Activated CD8-positive, alpha-beta T cell treated with anti-CD3 and anti-CD28 coated beads for 36 hours (primary cell): ENCODE measurements at regions not wholly inside any gene's neighbourhood (a gene's known extent, or its start where the extent isn't known, plus 50 kb on each side); places are given as distances from the start of the nearest gene placed in this dataset.
A peak's percentile ranks its signal among the peaks of the same experiment; 100 is the strongest.

Source experiments
- ATAC-seq: fragments of 200-7000 bp; cut with Tn5 transposase; one replicate; pipeline ENCODE4 v1.10.0; 2021; ENCODE audit warnings: mild to moderate bottlenecking, moderate library complexity
- CTCF ChIA-PET: fragments of 350-600 bp; sonication (Branson Sonifier 250); formaldehyde crosslinking; loops from one replicate; lab custom pipeline; 2021; ENCODE audit warnings: antibody characterized with exemption; lab: Charles Lee
- POLR2A ChIA-PET: fragments of 350-600 bp; sonication (Branson Sonifier 250); formaldehyde crosslinking; loops from one replicate; lab custom pipeline; 2021; ENCODE audit warnings: antibody characterized with exemption; lab: Charles Lee
- DNase-seq: peaks from one replicate; pipeline ENCODE4 v3.0.0-alpha.2; 2020
- H3K27ac Mint-ChIP-seq: one replicate; pipeline ENCODE4 v1.8.0; 2021; ENCODE audit warnings: mild to moderate bottlenecking, mixed read lengths
- H3K27me3 Mint-ChIP-seq: one replicate; pipeline ENCODE4 v1.8.0; 2021; ENCODE audit warnings: mixed read lengths
- H3K36me3 Mint-ChIP-seq: one replicate; pipeline ENCODE4 v1.8.0; 2021; ENCODE audit warnings: low read depth, mixed read lengths
- H3K4me1 Mint-ChIP-seq: one replicate; pipeline ENCODE4 v1.8.0; 2021; ENCODE audit warnings: low read depth, mixed read lengths
- H3K4me3 Mint-ChIP-seq: one replicate; pipeline ENCODE4 v1.8.0; 2021; ENCODE audit warnings: mild to moderate bottlenecking, moderate library complexity, mixed read lengths
- H3K9me3 Mint-ChIP-seq: one replicate; pipeline ENCODE4 v1.8.0; 2021; ENCODE audit warnings: mixed read lengths
- CTCF ChIP-seq: fragments of 200-600 bp; IDR thresholded peaks from one replicate; pipeline ENCODE4 v1.8.0; 2022; ENCODE audit warnings: antibody characterized with exemption, mild to moderate bottlenecking
- intact Hi-C: fragments of 100-400 bp; cut with micrococcal nuclease; formaldehyde crosslinking; loops from one replicate; pipeline ENCODE4 v1.10.0; 2022

- ATAC-seq (peak; percentile 97), DNase-seq (peak; percentile 83)
- Mint-ChIP-seq H3K4me1 (peaks cover 18% of the 10 kb centered on the region), H3K9me3 (no peaks in the 10 kb centered on the region), H3K4me3 (no peak overlapping the region), H3K27ac (no peak overlapping the region), H3K36me3 (no peaks in the 10 kb centered on the region), H3K27me3 (no peaks in the 10 kb centered on the region)
- POLR2A ChIA-PET: no interaction called here
- TF ChIP-seq CTCF: no peak
- CTCF ChIA-PET: interaction anchor here (0.7 to 2.2 kb wide), 3 partner anchors 10 to 79 kb away, joined by 3 to 15 read pairs (median 4); no protein-coding TSS in a partner anchor
- intact Hi-C loops: no loop called here
These were observed 117.0 kb downstream of the ERMARD start for GRCh38 chr6:169868458-169868857.

GRCh38 chr6:169867751-169868191, 116.3 kb downstream of the ERMARD start:
- DNase-seq (no peak), ATAC-seq (peak; percentile 6)
- Mint-ChIP-seq H3K27me3 (no peaks in the 10 kb centered on the region), H3K27ac (no peak overlapping the region), H3K4me1 (peaks cover 19% of the 10 kb centered on the region), H3K4me3 (no peak overlapping the region), H3K36me3 (no peaks in the 10 kb centered on the region), H3K9me3 (no peaks in the 10 kb centered on the region)
- CTCF ChIA-PET: interaction anchor here (1.0 to 2.2 kb wide), 3 partner anchors 11 to 64 kb away, joined by 3 to 15 read pairs (median 4); no protein-coding TSS in a partner anchor
- TF ChIP-seq CTCF: no peak
- intact Hi-C loops: no loop called here
- POLR2A ChIA-PET: no interaction called here

GRCh38 chr6:169866668-169867521, 115.5 kb downstream of the ERMARD start:
- Mint-ChIP-seq H3K27me3 (no peaks in the 10 kb centered on the region), H3K4me3 (no peak overlapping the region), H3K4me1 (peaks cover 27% of the 10 kb centered on the region), H3K36me3 (no peaks in the 10 kb centered on the region), H3K27ac (no peak overlapping the region), H3K9me3 (no peaks in the 10 kb centered on the region)
- no peak for TF ChIP-seq CTCF
- ATAC-seq: no peak
- intact Hi-C loops: no loop called here
- CTCF ChIA-PET: interaction anchor here (1.6 to 2.2 kb wide), 2 partner anchors 35 to 65 kb away, joined by 3 to 15 read pairs; no protein-coding TSS in a partner anchor
- POLR2A ChIA-PET: interaction anchor here (1.0 kb wide), 1 partner anchor 9 kb away, joined by 3 read pairs; no protein-coding TSS in a partner anchor
- DNase-seq: no peak

GRCh38 chr6:169866140-169866534, 114.7 kb downstream of the ERMARD start:
- POLR2A ChIA-PET: no interaction called here
- CTCF ChIA-PET: interaction anchor here (1.6 kb wide), 1 partner anchor 34 kb away, joined by 4 read pairs; no protein-coding TSS in a partner anchor

More at GRCh38 chr6:169866140-169866534, 114.7 kb downstream of the ERMARD start:
- H3K36me3 Mint-ChIP-seq: no peaks in the 10 kb centered on the region
- DNase-seq (no peak), ATAC-seq (no peak)
- no peak for TF ChIP-seq CTCF
- peaks cover 33% of the 10 kb centered on the region for H3K4me1 Mint-ChIP-seq
- H3K27ac Mint-ChIP-seq: no peak overlapping the region
- H3K27me3 Mint-ChIP-seq: no peaks in the 10 kb centered on the region
- H3K9me3 Mint-ChIP-seq: no peaks in the 10 kb centered on the region
- intact Hi-C loops: no loop called here
- no peak overlapping the region for H3K4me3 Mint-ChIP-seq
